ENCODE measurements at regions not wholly inside any gene's neighbourhood (a gene's known extent, or its start where the extent isn't known, plus 50 kb on each side); places are given as distances from the start of the nearest gene placed in this dataset.

- Histone ChIP-seq H3K36me3 (ENCODE audit: insufficient read depth, low read length) (no peaks in the 10 kb centered on the region), H2AFZ (ENCODE audit: low read length) (no peak overlapping the region), H3K4me2 (ENCODE audit: low read depth, low read length, poor library complexity, severe bottlenecking) (no peak overlapping the region), H3K9me3 (ENCODE audit: insufficient read depth, low read depth, low read length) (no peaks in the 10 kb centered on the region), H3K9ac (ENCODE audit: low read depth, low read length, poor library complexity, severe bottlenecking) (no peak overlapping the region), H3F3A (ENCODE audit: low read depth) (no peaks in the 10 kb centered on the region), H3K4me1 (ENCODE audit: insufficient read depth, low read length, poor library complexity, severe bottlenecking) (no peaks in the 10 kb centered on the region), H3K79me2 (ENCODE audit: insufficient read depth, low read length) (no peaks in the 10 kb centered on the region), H3K27me3 (ENCODE audit: insufficient read depth, low read length, poor library complexity, severe bottlenecking) (no peaks in the 10 kb centered on the region), H3K9me2 (replicated peaks; ENCODE audit: low read depth, low read length) (no peaks in the 10 kb centered on the region), H4K20me1 (ENCODE audit: insufficient read depth, low read length, poor library complexity, severe bottlenecking) (no peaks in the 10 kb centered on the region), H3K4me3 (ENCODE audit: low read length, poor library complexity, severe bottlenecking) (no peak overlapping the region)
- TF ChIP-seq EZH2phosphoT487 (IDR thresholded peaks at IDR 0.05; ENCODE audit: borderline replicate concordance) (no peak), CTCF (conservative IDR thresholded peaks at IDR 0.05; ENCODE audit: low read length) (no peak)
These were observed 336.7 kb upstream of the ZNF717 start for GRCh38 chr3:76122007-76122406.

- Histone ChIP-seq H3F3A (ENCODE audit: low read depth) (no peaks in the 10 kb centered on the region), H3K4me3 (ENCODE audit: low read length, poor library complexity, severe bottlenecking) (no peak overlapping the region), H2AFZ (ENCODE audit: low read length) (no peak overlapping the region), H4K20me1 (ENCODE audit: insufficient read depth, low read length, poor library complexity, severe bottlenecking) (no peaks in the 10 kb centered on the region), H3K9me2 (replicated peaks; ENCODE audit: low read depth, low read length) (no peaks in the 10 kb centered on the region), H3K27me3 (ENCODE audit: insufficient read depth, low read length, poor library complexity, severe bottlenecking) (no peaks in the 10 kb centered on the region), H3K4me1 (ENCODE audit: insufficient read depth, low read length, poor library complexity, severe bottlenecking) (no peaks in the 10 kb centered on the region), H3K36me3 (ENCODE audit: insufficient read depth, low read length) (no peaks in the 10 kb centered on the region), H3K79me2 (ENCODE audit: insufficient read depth, low read length) (no peaks in the 10 kb centered on the region), H3K4me2 (ENCODE audit: low read depth, low read length, poor library complexity, severe bottlenecking) (no peak overlapping the region), H3K9me3 (ENCODE audit: insufficient read depth, low read depth, low read length) (no peaks in the 10 kb centered on the region), H3K9ac (ENCODE audit: low read depth, low read length, poor library complexity, severe bottlenecking) (no peak overlapping the region)
- TF ChIP-seq CTCF (conservative IDR thresholded peaks at IDR 0.05; ENCODE audit: low read length) (no peak), EZH2phosphoT487 (IDR thresholded peaks at IDR 0.05; ENCODE audit: borderline replicate concordance) (no peak)
These were observed 344.1 kb upstream of the ZNF717 start for GRCh38 chr3:76129441-76129840.

GRCh38 chr3:76131396-76132153, 346.2 kb upstream of the ZNF717 start:
- H3K4me2 ChIP-seq (ENCODE audit: low read depth, low read length, poor library complexity, severe bottlenecking), result no peak overlapping the region
- no peaks in the 10 kb centered on the region for H3K4me1 ChIP-seq (ENCODE audit: insufficient read depth, low read length, poor library complexity, severe bottlenecking)
- no peaks in the 10 kb centered on the region for H4K20me1 ChIP-seq (ENCODE audit: insufficient read depth, low read length, poor library complexity, severe bottlenecking)
- H3F3A ChIP-seq (ENCODE audit: low read depth), result no peaks in the 10 kb centered on the region
- no peaks in the 10 kb centered on the region for H3K79me2 ChIP-seq (ENCODE audit: insufficient read depth, low read length)
- H2AFZ ChIP-seq (ENCODE audit: low read length), result no peak overlapping the region
- no peaks in the 10 kb centered on the region for H3K27me3 ChIP-seq (ENCODE audit: insufficient read depth, low read length, poor library complexity, severe bottlenecking)
- H3K4me3 ChIP-seq (ENCODE audit: low read length, poor library complexity, severe bottlenecking), result no peak overlapping the region
- TF ChIP-seq EZH2phosphoT487 (IDR thresholded peaks at IDR 0.05; ENCODE audit: borderline replicate concordance), result no peak
- TF ChIP-seq CTCF (conservative IDR thresholded peaks at IDR 0.05; ENCODE audit: low read length), result no peak
- H3K9ac ChIP-seq (ENCODE audit: low read depth, low read length, poor library complexity, severe bottlenecking), result no peak overlapping the region
- no peaks in the 10 kb centered on the region for H3K36me3 ChIP-seq (ENCODE audit: insufficient read depth, low read length)
- no peaks in the 10 kb centered on the region for H3K9me2 ChIP-seq (replicated peaks; ENCODE audit: low read depth, low read length)
- no peaks in the 10 kb centered on the region for H3K9me3 ChIP-seq (ENCODE audit: insufficient read depth, low read depth, low read length)

All from Loucy (cell line).